Loucy (cell line): ENCODE measurements at regions not wholly inside any gene's neighbourhood (a gene's known extent, or its start where the extent isn't known, plus 50 kb on each side); places are given as distances from the start of the nearest gene placed in this dataset.

ENCODE experiments used
- CTCF ChIP-seq: fragments of 200-600 bp; sonication (generic); conservative IDR thresholded peaks from 2 replicates; pipeline ENCODE4 v1.5.1; 2014; ENCODE audit warnings: mild to moderate bottlenecking, antibody characterized with exemption, low read length
- EZH2phosphoT487 ChIP-seq: fragments of 200-600 bp; IDR thresholded peaks from 2 replicates; pipeline ENCODE4 v1.6.1; 2018; ENCODE audit warnings: antibody characterized with exemption, mild to moderate bottlenecking, moderate library complexity, borderline replicate concordance

GRCh38 chr11:129639300-129639699 lies 176.3 kb upstream of the TMEM45B start:
- TF ChIP-seq CTCF, result no peak
- no peak for TF ChIP-seq EZH2phosphoT487
